IPS DF 6.9 (cell line): ENCODE measurements at regions not wholly inside any gene's neighbourhood (a gene's known extent, or its start where the extent isn't known, plus 50 kb on each side); places are given as distances from the start of the nearest gene placed in this dataset.

Experiments used
- DNase-seq: peaks from one replicate; pipeline ENCODE4 v3.0.0-alpha.2; 2013; ENCODE audit warnings: low read depth, low spot score
- H3K27ac ChIP-seq: one replicate; pipeline ENCODE4 v1.5.1; 2013; ENCODE audit warnings: low read length, control low read depth
- H3K27me3 ChIP-seq: 2 replicates; pipeline ENCODE4 v1.6.1; 2013; ENCODE audit warnings: mild to moderate bottlenecking, low read length; ENCODE audit not compliant: control insufficient read depth, insufficient read depth
- H3K36me3 ChIP-seq: 2 replicates; pipeline ENCODE4 v1.6.1; 2013; ENCODE audit warnings: low read length; ENCODE audit not compliant: control insufficient read depth, insufficient read depth
- H3K4me1 ChIP-seq: 2 replicates; pipeline ENCODE4 v1.6.1; 2013; ENCODE audit warnings: low read length; ENCODE audit not compliant: control insufficient read depth, insufficient read depth
- H3K4me3 ChIP-seq: 2 replicates; pipeline ENCODE4 v1.5.1; 2013; ENCODE audit warnings: mild to moderate bottlenecking, low read length
- H3K9me3 ChIP-seq: 2 replicates; pipeline ENCODE4 v1.6.1; 2013; ENCODE audit warnings: low read length, inconsistent platforms; ENCODE audit not compliant: control insufficient read depth, insufficient read depth
- WGBS: extraction: QIAGEN DNeasy Blood & Tissue Kit; methylation state at CpG from one replicate; pipeline ENCODE4 v1.1.7; 2013; ENCODE audit warnings: mixed read lengths, missing lambda C conversion rate; ENCODE audit not compliant: insufficient read length, insufficient coverage; 5-methylcytosine and 5-hydroxymethylcytosine counted together

DNA sequence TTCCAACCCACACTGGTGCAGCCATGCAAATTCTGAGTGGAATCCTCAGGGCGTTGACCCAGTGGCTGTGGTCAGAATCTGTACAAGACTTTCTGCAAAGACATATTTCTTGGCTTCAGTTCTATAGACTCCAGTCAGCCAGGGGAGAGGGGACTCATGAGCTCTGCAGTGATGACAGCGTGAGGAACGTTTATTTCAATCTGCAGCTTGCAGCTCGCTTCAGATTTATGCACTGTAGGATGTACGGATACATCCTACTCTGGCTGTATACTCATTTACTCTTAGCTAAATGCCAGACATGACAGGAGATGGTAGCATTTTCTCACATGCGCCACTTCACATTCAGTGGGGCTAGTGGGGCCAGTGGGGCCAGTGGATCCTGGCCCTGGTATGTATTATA, 276.1 kb downstream of the FGF9 start:
- no CpG with 5 or more reads among the region's 6 CpGs for WGBS
- Histone ChIP-seq H3K27ac (no peak overlapping the region), H3K36me3 (no peaks in the 10 kb centered on the region), H3K4me1 (no peaks in the 10 kb centered on the region), H3K4me3 (no peak overlapping the region), H3K27me3 (no peaks in the 10 kb centered on the region), H3K9me3 (peaks cover 4% of the 10 kb centered on the region)
- DNase-seq: no peak

DNA sequence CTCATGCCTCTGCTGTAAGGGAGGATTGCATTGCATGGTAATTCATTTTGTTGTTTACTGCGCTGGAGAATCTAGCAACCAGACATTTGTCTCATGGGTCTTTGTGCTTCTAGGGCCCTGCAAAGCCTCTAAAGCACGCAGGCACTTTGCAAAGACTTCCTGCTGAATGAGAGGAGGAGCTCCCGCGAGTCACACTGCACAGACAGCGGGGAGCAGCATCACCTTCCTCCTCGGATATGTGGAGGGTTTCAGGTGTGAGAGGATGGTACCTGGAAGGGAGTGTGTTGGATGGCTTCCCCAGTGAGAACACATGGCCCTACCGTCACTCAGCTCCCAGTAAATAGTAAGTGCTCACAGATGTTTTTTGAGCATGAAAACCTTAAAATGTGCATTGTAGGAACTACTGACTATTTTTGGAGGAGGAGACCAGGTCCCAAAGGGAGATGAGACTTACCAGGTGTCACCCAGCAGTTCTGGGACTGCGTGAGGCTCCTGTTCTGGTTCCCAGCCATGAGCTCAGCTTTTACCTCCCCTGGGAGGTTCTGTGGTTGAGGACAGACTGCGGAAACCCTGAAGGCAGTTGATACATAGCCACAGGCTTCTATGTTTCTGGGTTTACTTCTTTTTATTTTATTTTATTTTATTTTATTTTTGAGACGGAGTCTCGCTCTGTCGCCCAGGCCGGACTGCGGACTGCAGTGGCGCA, 278.0 kb downstream of the FGF9 start:
- peaks cover 4% of the 10 kb centered on the region for H3K9me3 ChIP-seq
- WGBS: no CpG with 5 or more reads among the region's 15 CpGs
- no peak for DNase-seq
- H3K4me3 ChIP-seq: no peak overlapping the region
- H3K27ac ChIP-seq: no peak overlapping the region
- H3K36me3 ChIP-seq: no peaks in the 10 kb centered on the region
- no peaks in the 10 kb centered on the region for H3K4me1 ChIP-seq
- H3K27me3 ChIP-seq: no peaks in the 10 kb centered on the region

DNA sequence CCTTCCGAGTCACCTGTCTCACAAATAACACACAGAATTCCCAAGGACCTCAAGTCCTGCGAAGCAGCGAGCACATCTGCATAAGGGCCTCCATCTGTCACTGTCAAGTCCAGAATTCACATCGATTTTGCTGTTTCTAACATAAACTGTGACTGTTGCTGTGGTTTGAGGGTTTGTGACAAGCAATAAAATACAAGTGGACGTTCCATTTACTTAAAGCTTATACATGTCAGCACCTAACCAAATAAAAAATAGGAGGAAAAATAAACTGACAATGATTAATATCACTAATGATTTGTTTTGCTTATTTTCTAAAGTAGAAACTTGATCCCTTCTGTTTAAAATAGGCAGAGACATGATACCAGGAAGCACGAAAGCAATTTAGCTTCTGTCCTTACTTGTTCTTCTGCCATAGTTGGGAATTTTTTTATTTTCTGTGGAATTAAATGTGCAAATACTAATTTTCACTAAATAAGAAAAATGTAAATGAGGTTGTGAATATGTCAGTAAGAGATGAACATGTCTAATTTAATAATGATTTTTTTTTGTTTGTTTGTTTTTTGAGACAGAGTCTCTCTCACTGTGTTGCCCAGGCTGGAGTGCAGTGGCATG, 279.1 kb downstream of the FGF9 start:
- Histone ChIP-seq H3K9me3 (no peaks in the 10 kb centered on the region; the same call in 1 of the 2 replicates), H3K4me1 (no peaks in the 10 kb centered on the region), H3K36me3 (no peaks in the 10 kb centered on the region), H3K27me3 (no peaks in the 10 kb centered on the region), H3K4me3 (no peak overlapping the region), H3K27ac (no peak overlapping the region)
- no peak for DNase-seq
- no CpG with 5 or more reads among the region's 6 CpGs for WGBS

DNA sequence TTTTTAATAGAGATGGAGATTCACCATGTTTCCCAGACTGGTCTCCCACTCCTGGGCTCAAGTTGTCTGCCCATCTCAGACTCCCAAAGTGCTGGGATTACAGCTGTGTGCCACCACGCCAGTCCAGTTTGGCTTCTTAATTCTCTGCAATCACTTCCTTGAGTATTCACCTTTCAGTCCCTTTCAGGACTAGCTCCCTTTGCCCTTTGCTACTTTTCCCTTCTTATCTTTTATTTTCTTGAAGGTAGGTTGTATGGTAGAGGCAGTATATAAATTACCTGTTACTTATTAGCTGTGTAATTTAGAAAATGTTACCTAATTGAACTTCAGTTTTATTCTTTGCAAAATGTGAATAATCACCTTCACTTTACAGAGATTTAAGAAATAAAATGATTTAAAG, 285.8 kb downstream of the FGF9 start:
- no peak for DNase-seq
- Histone ChIP-seq H3K27me3 (no peaks in the 10 kb centered on the region), H3K4me1 (no peaks in the 10 kb centered on the region), H3K9me3 (no peaks in the 10 kb centered on the region; the same call in 1 of the 2 replicates), H3K36me3 (no peaks in the 10 kb centered on the region), H3K4me3 (no peak overlapping the region), H3K27ac (no peak overlapping the region)
- WGBS: no CpG with 5 or more reads among the region's 1 CpG

- Histone ChIP-seq H3K4me1 (no peaks in the 10 kb centered on the region), H3K27me3 (no peaks in the 10 kb centered on the region), H3K36me3 (no peaks in the 10 kb centered on the region), H3K27ac (no peak overlapping the region), H3K4me3 (no peak overlapping the region), H3K9me3 (no peaks in the 10 kb centered on the region; the same call in 1 of the 2 replicates)
- DNase-seq: no peak
Measured at GRCh38 chr13:21957833-21958232, 287.0 kb downstream of the FGF9 start.

DNA sequence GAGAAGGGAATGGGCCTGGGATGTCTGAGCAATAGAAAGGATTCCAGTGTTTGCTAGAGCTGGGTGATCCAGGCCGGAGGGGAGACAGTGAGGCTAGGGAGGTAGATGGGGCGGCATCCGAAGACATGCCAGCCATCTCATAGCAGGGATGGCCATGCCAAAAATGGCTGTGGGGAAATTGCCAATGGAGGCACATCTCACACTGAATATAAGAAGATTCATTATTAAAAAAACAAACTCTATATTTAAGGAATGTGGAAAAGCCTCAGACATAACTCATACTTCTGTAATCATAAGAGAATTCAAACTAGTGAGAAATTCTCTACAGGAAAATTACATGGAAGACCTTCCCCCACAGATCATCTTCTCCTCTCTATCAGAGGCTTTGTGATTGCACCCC, 289.2 kb downstream of the FGF9 start:
- Histone ChIP-seq H3K4me1 (no peaks in the 10 kb centered on the region), H3K36me3 (no peaks in the 10 kb centered on the region), H3K27ac (no peak overlapping the region), H3K4me3 (no peak overlapping the region), H3K9me3 (no peaks in the 10 kb centered on the region), H3K27me3 (no peaks in the 10 kb centered on the region)
- DNase-seq: no peak
- no CpG with 5 or more reads among the region's 3 CpGs for WGBS

DNA sequence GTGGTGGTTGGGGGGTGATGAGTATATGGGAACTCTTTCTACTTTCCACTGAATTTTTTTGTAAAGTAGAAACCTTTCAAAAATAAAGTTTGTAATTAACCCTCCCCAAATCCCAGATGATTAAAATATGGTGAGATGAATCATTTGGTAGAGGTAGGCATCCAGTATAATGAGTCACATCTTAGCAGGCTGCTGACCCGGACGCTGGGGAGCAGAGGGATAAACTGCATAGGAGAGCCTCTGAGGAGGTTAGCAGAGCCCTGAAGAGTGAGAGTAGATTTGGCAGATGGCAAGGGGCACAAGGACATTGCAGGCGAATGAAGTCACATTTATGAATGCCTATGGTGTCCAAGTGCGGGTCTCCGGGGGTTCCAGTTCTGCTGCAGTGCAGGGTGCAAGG, 293.8 kb downstream of the FGF9 start:
- no peak overlapping the region for H3K4me3 ChIP-seq
- H3K27ac ChIP-seq: no peak overlapping the region
- H3K9me3 ChIP-seq: no peaks in the 10 kb centered on the region
- WGBS: no CpG with 5 or more reads among the region's 5 CpGs
- H3K4me1 ChIP-seq: no peaks in the 10 kb centered on the region
- no peaks in the 10 kb centered on the region for H3K27me3 ChIP-seq
- H3K36me3 ChIP-seq: no peaks in the 10 kb centered on the region
- no peak for DNase-seq

GRCh38 chr13:21965095-21965494, 294.2 kb downstream of the FGF9 start:
- Histone ChIP-seq H3K27me3 (no peaks in the 10 kb centered on the region), H3K27ac (no peak overlapping the region), H3K4me3 (no peak overlapping the region), H3K36me3 (no peaks in the 10 kb centered on the region), H3K9me3 (no peaks in the 10 kb centered on the region), H3K4me1 (no peaks in the 10 kb centered on the region)
- no peak for DNase-seq
- no CpG with 5 or more reads among the region's 14 CpGs for WGBS

DNA sequence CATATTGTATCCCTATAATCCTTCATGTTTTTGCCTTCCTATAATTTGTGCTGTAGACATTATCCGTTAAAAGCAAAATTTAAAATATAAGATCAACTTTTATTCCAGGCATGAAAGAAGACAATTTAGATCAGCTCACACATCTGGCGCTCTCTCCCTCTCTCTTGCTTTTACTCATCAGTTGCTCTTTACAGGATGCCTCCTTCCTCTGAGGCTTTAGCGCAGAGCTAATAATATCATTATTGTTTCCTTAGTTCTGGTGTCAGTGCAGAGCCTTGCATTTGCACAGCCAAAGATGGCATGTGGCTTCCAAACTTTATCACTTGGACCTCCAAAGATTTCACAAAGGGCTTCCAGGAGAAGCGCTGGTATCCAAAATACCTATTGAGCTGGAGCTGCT, 295.1 kb downstream of the FGF9 start:
- no peak overlapping the region for H3K27ac ChIP-seq
- DNase-seq: no peak
- H3K27me3 ChIP-seq: no peaks in the 10 kb centered on the region
- no peaks in the 10 kb centered on the region for H3K4me1 ChIP-seq
- H3K36me3 ChIP-seq: no peaks in the 10 kb centered on the region
- no peak overlapping the region for H3K4me3 ChIP-seq
- WGBS: no CpG with 5 or more reads among the region's 4 CpGs
- H3K9me3 ChIP-seq: no peaks in the 10 kb centered on the region

DNA sequence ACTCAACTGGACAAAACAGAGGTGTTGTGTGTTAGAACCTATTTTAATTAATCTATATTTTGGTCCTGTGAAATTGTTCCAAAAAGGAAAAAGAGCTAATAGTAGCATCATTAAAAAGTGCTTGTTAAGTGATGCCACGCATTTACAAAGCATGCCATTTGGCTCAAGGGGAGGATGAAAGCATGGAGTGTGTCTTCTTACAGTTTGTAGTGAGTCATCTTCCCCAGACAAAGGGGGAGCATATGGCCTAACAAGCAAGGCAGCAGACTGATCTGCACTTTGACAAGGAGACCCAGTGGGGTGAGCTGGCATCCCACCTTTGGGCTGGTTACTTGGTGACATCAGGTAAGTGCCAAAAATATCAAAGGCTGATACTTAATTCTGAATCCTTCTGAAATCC, 297.0 kb downstream of the FGF9 start:
- Histone ChIP-seq H3K27ac (no peak overlapping the region), H3K36me3 (no peaks in the 10 kb centered on the region), H3K4me3 (no peak overlapping the region), H3K4me1 (no peaks in the 10 kb centered on the region), H3K9me3 (no peaks in the 10 kb centered on the region), H3K27me3 (no peaks in the 10 kb centered on the region)
- no CpG with 5 or more reads among the region's 1 CpG for WGBS
- no peak for DNase-seq

- Histone ChIP-seq H3K27me3 (no peaks in the 10 kb centered on the region), H3K36me3 (no peaks in the 10 kb centered on the region), H3K4me1 (0 out of 2 replicates have a peak, but pooled peaks cover 2% of the 10 kb centered on the region), H3K9me3 (no peaks in the 10 kb centered on the region), H3K4me3 (no peak overlapping the region), H3K27ac (no peak overlapping the region)
- no CpG with 5 or more reads among the region's 7 CpGs for WGBS
- no peak for DNase-seq
Measured at GRCh38 chr13:21970172-21970571, 299.3 kb downstream of the FGF9 start.
